GF-D8 (cell line): ENCODE measurements at regions not wholly inside any gene's neighbourhood (a gene's known extent, or its start where the extent isn't known, plus 50 kb on each side); places are given as distances from the start of the nearest gene placed in this dataset.
"Not testable (repeated sequence)": the region's sequence is repeated elsewhere in the genome, so short reads cannot be mapped to it uniquely, and the experiment has no call there.

Experiments used
- DNase-seq: peaks from one replicate; lab custom pipeline; 2025; lab: John Stamatoyannopoulos, UW

GRCh38 chrX:155819966-155820491, 61.1 kb upstream of the VAMP7 start:
- DNase-seq = peak; percentile 17

- no peak for DNase-seq
Measured at GRCh38 chrX:155819525-155819924, 61.6 kb upstream of the VAMP7 start.

GRCh38 chrX:155814391-155814790, 66.8 kb upstream of the VAMP7 start:
- not testable (repeated sequence) for DNase-seq

- no peak for DNase-seq
Measured at GRCh38 chrX:155779831-155780230, 101.3 kb upstream of the VAMP7 start.

GRCh38 chrX:155778844-155779553, 102.1 kb upstream of the VAMP7 start:
- DNase-seq = no peak

GRCh38 chrX:155774387-155774786, 106.8 kb upstream of the VAMP7 start:
- DNase-seq = no peak

- DNase-seq = no peak
Measured at GRCh38 chrX:155767876-155768769, 113.0 kb upstream of the VAMP7 start.

GRCh38 chrX:155767051-155767875, 113.9 kb upstream of the VAMP7 start:
- no peak for DNase-seq

- no peak for DNase-seq
Measured at GRCh38 chrX:155766321-155766720, 114.8 kb upstream of the VAMP7 start.

- no peak for DNase-seq
Measured at GRCh38 chrX:155761185-155761584, 120.0 kb upstream of the VAMP7 start.

- DNase-seq = no peak
Measured at GRCh38 chrX:155757046-155757759, 123.9 kb upstream of the VAMP7 start.

- DNase-seq = no peak
Measured at GRCh38 chrX:155755706-155756337, 125.3 kb upstream of the VAMP7 start.

GRCh38 chrX:155751131-155751530, 130.0 kb upstream of the VAMP7 start:
- DNase-seq = no peak

- no peak for DNase-seq
Measured at GRCh38 chrX:155747520-155747919, 133.6 kb upstream of the VAMP7 start.

GRCh38 chrX:155745792-155746191, 133.0 kb upstream of the TMLHE start:
- DNase-seq = no peak

GRCh38 chrX:155744534-155744933, 131.8 kb upstream of the TMLHE start:
- no peak for DNase-seq

GRCh38 chrX:155728335-155728734, 115.6 kb upstream of the TMLHE start:
- DNase-seq = not testable (repeated sequence)

GRCh38 chrX:155718972-155719586, 106.3 kb upstream of the TMLHE start:
- DNase-seq = no peak

GRCh38 chrX:155715141-155715540, 102.4 kb upstream of the TMLHE start:
- no peak for DNase-seq

- no peak for DNase-seq
Measured at GRCh38 chrX:155695419-155695818, 82.7 kb upstream of the TMLHE start.

GRCh38 chrX:155694649-155695048, 81.9 kb upstream of the TMLHE start:
- DNase-seq = no peak
